Renal cortex interstitium (tissue), 11 donors: ENCODE measurements at regions not wholly inside any gene's neighbourhood (a gene's known extent, or its start where the extent isn't known, plus 50 kb on each side); places are given as distances from the start of the nearest gene placed in this dataset.

Experiments
- DNase-seq, 11 donors: peaks; one replicate each; pipeline ENCODE4 v3.0.0-alpha.2; 2013; ENCODE audit warnings: low read depth in 9 of 11, low spot score in 4 of 11; ENCODE audit errors: extremely low read depth in 1 of 11

DNA sequence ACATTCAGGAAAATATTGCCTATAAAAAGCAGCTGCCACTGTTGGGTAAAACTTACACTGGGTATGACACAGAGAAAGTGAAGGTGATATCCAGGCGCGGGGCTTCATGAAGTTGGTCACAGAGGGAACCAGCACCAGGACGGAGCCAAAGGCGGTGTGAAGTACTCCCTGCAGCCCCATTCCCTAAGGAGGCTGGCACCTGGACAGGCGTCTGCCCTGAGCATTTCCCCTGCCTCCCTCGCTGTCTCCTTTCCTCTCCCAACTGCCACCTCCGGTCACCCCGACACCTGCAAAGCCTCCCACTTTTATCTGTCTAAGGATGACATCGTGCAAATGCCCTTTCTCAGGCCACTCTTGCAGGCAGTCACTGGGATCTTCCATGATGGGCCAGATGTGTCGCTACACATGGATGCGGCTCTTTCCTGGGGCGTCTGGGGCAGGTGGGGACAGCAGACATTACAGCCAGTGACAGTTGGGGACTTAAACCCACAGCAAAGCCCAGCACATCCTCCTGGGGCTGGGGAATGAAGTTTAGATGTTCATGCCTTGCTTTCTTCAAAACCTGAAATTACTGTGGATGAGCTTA is 367.7 kb upstream of the IRX4 start:
- DNase-seq, result no peak

DNA sequence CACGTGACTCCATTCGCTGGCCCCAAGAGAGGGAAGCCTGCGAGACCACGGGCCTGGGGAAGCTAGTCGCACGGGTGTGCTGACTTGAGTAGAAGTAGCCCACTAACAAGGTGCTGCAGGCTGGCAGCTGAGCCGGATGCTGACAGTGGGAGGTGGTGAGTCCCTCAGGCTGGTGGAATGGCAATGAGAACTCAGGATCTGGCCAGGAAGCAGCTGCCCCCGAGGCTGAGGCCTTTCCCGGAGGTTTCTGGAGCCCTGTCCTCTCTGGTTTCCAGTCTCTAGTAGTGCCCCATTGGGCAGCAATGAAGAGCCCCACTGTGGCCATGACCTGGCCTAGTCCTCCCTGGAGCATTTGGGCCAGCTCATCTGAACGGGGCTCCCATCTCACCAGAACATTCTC is 366.7 kb upstream of the IRX4 start:
- no peak for DNase-seq

DNA sequence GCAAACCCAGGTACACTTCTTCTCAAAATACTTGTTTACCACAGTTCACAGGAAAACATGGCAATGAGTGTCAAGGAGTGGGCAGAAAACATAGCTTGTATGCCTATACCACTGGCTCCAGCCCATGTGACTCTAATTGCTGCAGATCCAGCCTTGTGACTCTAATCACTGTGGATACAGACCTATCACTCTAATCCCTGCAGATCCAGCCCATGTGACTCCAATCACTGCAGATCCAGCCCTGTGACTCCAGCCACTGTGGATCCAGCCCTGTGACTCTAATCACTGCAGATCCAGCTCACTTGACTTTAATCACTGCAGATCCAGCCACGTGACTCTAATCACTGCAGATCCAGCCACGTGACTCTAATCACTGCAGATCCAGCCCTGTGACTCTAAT is 366.3 kb upstream of the IRX4 start:
- DNase-seq, result no peak

DNA sequence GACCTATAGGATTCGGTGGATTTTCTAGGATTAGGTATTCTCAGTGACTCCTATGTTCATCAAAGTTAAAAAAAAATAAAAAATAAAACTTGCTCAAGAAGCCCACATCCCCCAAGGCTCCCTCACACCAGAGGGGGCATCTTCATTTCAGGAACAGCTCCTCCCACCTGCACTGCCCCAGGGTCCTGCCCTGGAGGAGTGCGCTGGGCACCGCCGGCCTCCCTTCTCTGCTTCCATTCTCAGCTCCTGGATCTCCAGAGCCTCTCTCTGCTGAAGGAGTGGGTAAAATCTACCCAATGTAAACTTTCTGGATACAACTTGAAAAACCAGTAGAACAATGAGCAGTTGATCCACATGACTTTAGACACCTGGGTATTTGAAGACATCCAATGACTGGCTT is 359.8 kb upstream of the IRX4 start:
- no peak for DNase-seq

DNA sequence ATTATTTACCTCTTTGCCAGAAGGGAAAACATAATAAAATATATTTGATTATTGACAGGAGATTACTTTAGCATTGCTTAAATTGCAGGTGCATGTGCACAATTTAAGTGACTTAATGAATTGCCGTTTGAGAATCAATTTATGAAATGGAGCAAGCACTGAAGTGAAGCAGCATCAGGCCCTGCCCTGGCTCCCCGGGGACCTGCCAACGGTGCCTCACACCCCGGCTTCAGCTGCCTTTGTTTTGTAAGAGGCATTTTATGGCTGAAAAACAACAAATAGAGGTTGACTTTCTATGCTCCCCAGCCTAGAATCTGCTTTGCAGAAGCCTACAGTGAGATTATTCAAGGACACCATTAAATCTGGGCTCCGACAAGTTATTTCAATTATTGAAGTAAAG is 359.1 kb upstream of the IRX4 start:
- no peak for DNase-seq

DNA sequence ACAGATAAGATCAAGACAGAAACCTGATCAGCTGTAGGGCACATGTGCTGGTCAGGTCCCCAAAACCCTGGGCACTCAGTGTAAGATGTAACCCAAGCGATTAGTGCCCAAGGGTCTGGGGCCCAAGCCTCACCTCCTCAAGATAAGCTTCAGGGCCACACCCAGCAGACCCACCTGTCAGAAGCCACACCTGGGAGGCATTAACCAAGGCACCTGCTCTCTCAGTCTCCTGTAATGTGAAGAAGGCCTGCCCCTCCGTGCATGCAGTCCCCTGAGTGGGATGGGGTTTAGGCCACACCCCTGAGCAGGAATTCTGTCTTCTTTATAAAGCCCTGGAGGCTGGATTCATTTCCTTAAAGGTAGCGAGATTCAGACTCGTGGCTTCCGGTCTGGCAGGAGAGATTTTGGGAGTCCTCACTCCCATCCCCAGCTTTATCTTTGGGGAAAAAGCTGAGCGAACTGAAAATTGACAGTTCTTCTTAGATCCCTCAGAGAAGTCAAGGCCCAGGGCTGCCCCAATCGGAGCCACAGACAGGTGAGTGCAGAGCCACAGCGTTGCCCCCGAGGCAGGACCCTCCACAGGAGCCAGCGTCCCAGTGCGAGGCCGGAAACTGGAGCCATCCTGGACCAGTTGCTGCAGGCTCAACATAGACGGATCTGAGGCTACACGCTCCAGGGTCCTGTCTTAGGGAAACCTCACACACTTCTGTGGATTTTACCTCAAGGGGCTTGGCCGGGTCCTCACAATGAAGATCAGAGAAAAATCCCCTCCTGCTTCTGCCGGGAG is 357.6 kb upstream of the IRX4 start:
- no peak for DNase-seq

DNA sequence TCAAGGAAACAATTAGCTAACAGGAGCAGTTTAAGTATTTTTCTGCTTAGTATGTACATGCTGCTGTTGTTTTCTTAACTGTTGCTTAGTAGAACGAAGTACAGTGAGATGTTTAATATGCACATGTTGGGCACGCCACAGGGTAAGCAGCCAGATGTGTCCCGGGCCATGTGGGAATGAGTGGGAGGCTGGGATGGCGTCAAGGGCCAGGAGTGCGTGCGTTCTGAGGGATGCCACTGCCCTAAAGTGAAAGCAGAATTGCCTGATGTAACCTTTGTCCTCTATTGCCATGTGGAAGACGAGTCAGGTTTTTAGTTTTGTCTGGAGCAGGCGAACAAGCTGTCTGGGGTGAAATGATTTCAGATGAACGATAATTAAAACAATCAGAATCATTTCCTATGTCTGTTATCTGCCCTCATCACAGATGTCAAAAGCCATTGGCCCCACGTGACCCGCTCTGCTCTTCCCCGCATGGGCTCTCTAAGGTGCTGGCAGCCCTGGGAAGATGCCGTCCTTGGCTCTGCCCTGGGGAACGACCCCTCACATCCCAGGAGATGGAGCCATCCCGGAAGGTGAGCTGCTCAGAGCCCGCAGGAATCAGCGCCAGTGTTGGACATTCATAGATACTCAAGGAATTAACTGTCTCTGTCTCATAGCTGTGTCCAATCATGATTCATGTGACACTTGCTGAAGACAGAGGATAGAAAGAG is 356.6 kb upstream of the IRX4 start:
- no peak for DNase-seq

DNA sequence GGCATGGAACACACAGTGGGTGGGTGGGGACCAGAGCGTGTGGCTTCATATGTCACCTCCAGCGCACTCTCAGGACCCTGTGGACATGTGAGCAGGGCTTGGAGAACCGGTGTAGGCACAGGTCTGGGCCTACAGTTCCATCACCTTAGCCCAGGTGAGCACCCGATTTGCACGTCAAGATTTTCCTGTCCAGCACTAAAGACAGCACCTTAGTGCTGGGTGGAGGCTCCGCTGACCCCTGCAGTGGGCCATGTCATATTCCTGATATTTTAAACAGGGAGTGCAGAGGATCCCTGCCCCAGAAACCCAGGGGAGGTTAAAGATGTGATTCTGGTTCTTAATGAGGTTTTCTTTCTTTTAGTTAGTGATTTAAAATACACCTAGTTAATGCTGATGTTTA is 356.0 kb upstream of the IRX4 start:
- DNase-seq, result no peak

DNA sequence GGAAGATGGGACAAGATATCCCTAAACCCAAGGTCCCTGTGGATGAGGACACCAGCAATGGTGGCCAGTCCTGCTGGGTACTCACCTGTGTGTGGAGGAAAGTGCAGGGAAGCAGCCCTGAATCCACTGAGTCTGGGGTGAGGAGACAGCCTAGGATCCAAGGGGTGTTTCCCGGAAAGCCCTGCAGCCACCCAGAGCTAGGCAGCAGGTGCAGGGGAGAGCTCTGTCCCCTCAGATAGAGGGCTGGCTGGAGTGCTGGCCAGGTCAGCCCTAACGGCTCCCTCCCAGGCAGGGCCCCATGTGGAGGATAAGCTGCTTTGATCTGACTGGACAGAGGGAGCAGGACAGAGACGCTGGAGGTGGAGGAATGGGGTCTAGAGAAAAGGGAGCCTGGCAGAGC is 344.7 kb upstream of the IRX4 start:
- no peak for DNase-seq

DNA sequence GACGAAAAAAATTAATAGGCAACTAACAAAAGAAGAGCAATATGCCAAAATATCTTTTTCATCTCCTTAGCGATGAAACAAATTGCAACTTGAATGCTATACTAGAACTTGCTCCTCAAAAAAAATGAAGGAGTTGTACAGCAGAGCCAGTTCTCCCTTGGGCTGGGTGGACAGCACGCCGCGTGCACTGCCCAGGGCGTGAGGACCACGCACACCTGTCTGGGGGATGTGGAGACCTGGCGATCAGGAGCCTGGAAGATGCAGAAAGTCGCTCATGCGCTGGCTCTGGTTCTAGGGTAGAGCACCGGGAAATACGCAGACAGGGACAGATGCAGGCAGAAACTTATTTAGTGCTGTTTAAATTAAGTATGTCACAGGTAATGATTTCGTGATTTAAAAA is 342.0 kb upstream of the IRX4 start:
- DNase-seq, result no peak

DNA sequence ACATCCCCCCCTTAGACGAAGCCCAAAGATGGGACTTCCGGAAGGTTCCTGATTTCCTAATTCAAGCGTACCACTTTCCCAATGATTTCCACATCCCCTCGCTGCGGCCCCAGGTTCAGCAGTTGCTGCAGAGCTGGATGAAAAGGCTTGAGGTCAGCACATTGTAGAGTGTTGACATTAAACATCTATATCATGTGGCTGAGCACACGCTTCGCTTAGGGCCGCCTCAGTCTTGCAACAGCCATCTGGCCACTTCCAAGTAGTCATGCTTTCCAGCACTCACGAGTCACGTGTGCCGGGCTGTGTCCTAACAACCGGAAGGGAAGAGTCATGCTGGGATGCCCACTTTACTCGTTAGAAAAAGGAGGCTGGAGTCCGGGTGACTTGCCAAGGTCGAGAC is 340.6 kb upstream of the IRX4 start:
- no peak for DNase-seq

DNA sequence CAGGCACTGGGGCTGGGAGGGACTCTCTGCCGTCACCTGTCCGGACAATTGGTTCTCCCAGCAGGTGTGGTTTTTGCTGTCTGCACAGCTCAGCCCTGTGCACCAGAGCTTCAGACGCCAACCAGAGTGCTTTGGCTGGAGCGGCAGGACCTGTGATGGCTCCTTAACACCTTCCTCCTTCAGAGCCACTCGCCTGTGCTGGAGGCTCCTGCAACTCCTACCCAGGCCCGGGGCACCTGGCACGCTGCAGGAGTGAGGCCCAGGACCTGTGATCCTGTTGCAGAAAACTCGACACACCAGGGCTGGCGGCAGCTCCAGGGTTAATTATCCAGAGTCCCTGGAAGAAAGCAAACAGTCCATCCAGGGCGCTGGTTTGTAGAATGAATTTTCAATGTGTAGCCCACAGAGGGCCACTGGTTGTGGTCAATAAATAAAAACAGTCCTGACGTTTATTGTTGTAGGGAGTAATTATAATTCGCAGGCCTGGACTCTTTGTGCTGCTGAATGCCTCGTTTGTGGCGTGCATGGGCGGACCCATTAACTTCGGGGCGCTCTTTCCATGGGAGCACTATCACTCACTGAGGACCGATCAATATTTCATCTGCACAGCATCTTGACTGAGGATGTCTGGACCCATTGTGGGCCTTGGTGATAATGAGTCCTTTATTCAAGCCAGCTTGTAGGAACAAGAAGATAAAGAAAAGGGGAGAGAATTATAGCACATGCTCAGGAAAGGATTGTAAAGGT is 339.7 kb upstream of the IRX4 start:
- DNase-seq, result no peak

DNA sequence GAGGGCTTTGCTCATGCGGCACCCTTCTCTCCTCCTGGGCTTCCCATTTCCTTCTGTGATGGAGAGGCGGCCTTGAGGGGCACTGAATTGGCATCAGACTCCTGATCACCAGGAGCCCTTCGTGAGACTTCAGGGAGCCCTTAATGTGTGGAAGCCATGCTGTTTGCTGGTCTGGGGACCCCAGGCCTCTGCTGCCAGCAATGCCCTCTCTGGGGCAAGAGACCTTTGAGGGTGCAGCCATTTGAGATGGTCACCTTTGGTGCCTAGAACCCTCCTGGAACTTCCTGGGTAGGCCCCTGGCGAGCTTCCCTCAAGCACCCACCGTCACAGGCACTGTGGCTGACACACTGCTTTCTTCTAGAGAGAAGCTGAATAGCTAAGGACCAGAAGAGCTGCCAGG is 338.7 kb upstream of the IRX4 start:
- no peak for DNase-seq

DNA sequence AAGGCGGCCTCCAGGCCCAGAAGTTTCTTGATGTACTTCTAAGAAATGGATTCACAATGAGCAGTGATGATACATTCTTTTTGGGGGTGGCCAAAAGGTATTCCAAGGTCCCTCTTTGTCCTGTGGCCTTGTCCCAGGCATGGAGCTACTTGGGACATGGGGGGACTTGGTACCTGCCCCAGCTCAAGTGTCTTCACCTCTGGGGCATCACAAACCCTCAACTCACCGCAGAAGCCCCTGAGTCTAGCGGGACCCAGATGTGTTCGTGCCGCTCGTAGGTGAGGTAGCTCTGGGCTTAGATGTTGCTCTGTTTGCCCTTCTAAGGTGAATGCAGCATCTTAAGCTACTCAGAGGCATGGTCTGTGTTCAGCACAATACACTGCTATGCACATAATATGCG is 338.0 kb upstream of the IRX4 start:
- DNase-seq, result no peak

DNA sequence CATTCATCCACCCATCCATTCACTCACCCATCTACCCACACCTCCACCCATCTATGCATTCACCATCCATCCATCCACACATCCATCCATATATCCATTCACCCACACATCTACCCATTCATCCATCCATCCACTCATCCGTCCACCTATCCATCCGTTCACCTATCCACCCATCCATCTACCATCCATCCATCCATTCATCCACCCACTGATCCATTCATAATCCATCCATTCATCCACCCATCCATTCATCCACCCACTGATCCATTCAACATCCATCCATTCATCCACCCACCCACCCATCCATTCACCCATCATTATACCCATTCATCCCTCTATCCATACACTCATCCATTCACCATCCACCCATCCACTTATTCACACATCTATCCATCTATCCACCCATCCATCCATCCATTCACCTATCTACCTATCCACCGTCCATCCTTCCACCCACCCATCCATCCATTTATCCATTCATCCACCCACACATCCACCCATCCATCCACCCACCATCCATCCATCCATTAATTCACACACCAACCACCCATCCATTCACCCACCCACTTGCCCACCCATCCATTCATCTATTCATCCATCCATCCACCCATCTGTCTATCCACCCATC is 336.5 kb upstream of the IRX4 start:
- DNase-seq, result no peak

DNA sequence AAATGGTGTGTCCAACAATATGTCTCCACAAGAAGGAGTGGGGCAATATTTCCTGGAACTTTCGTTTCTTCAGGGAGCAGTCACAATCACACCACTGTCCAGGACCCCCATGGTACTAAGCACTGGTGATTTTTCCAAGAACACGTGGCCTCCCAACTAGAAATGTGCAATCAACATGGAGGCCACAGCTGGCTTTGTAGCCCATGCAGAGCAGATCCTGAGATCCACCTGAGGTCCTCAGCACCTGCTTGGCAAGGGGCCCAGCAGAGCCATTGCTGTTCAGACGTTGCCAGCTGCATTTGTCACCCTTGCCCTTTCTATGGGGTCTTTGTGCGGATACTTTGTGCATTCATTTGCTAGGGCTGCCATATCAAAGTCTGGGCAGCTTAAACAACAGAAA is 334.5 kb upstream of the IRX4 start:
- no peak for DNase-seq

DNA sequence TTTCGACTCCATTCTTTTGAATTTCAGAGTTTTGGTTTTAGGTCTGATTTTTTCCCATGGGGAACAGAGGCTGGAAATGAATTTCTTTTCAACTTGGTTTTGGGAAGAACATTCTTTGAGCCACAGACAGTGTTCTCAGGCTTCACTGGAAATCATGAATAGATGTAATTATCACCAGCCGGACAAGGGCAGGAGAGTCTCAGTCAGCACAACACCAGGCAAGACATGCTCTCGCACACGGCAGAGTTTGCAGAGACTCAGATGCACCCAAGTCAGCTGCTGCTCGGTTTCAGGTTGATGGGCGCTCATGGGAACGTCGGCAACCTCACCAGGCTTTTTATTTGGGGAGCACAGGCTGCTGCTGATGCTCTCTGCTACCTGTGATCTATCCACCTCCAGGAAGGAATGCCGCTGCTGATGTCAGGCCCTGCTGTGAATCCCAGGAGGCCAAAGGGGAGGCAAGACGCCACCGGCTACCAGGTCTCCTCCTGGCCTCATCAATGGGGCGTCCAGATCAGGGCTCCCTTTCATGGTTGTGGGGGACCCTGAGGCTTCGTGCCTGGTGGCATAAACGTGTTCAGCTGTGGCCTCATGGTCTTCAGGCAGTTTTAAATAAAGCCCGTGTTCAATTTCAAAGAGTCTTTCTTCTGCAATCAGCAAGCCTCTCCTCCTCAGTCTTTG is 332.3 kb upstream of the IRX4 start:
- DNase-seq, result no peak

DNA sequence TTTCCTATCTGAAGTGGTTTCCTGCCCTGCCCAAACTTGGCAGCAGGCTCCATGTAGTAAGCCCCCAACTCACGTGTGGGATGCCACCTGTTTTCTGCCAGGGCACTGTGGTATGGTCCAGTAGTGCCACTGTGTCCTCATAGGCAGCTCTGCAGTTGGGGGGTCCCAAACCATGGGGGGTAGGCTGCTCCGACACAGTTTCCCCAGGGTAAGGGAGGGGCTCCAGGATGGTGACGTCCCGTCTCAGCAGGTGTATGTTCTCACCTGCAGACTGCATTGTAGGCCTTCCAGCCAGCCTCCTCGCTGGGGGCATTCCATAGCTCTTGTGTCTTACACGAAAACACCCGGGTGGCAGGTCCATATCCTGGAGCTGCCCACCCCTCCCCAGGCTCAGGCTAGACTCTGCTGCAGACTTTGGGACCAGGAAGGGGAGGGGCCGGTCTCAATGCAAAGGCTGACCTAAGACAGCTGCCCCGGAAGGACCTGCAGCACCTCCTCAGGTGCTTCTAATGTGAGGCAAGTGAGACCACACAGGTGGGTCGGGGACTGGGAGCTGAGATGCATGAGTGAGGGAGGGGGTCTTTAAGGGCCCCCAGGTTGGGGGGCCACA is 330.5 kb upstream of the IRX4 start:
- DNase-seq, result no peak

DNA sequence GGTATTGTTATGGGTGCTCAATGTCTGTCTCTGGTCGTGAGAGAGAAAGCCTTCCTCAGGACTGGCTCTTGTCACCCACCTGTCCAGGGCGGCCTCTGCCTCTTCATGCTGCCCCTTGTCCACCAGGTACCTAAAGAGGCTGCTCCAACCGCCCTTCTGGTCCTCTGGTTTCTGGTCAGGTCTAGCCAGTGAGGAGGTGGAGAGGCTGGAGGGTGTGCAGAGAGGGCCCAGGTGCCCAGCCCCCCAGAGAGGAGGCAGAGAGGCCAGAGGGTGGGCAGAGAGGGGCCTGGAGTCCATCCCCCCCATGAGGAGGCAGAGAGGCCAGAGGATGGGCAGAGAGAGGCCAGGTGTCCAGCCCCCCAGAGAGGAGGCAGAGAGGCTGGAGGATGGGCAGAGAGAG is 329.8 kb upstream of the IRX4 start:
- no peak for DNase-seq
